ENCODE measurements at regions not wholly inside any gene's neighbourhood (a gene's known extent, or its start where the extent isn't known, plus 50 kb on each side); places are given as distances from the start of the nearest gene placed in this dataset.

GRCh38 chr6:131414956-131415355 is 158.1 kb upstream of the ARG1 start:
- peak overlapping the region in 1 of 9 donors; percentile 9 for H3K27ac Mint-ChIP-seq
- no peak overlapping the region for H3K4me3 Mint-ChIP-seq
- H3K9me3 ChIP-seq (ENCODE audit: control insufficient read depth in 2 of 3, low read length in 3 of 3), result no peaks in the 10 kb centered on the region
- ChIA-PET POLR2A (interaction anchor here (1.1 kb wide), 1 partner anchor 18 kb away, joined by 3 read pairs; no protein-coding TSS in a partner anchor), CTCF (no interaction called here)
- H3K27me3 Mint-ChIP-seq, result no peaks in the 10 kb centered on the region
- peaks cover 22 to 51% (median 35%) of the 10 kb centered on the region in 5 donors for H3K36me3 Mint-ChIP-seq
- H3K9me3 Mint-ChIP-seq, result peaks cover 0 to 13% (median 7%) of the 10 kb centered on the region in 11 donors
- H3K36me3 ChIP-seq (ENCODE audit: control insufficient read depth in 2 of 3, insufficient read depth in 3 of 3, low read length in 3 of 3), result no peaks in the 10 kb centered on the region
- intact Hi-C loops (cut with micrococcal nuclease), result no loop called here
- no peaks in the 10 kb centered on the region for H3K4me1 ChIP-seq (ENCODE audit: control insufficient read depth in 2 of 2, insufficient read depth in 2 of 2, low read length in 2 of 2)
- no peak for DNase-seq
- peaks cover 0 to 35% (median 14%) of the 10 kb centered on the region in 7 donors for H3K4me1 Mint-ChIP-seq
- no peak overlapping the region for H3K4me3 ChIP-seq (ENCODE audit: low read length)
- ATAC-seq, result no peak
- H3K27ac ChIP-seq (ENCODE audit: low read depth, low read length), result no peak overlapping the region
- no peaks in the 10 kb centered on the region for H3K27me3 ChIP-seq (ENCODE audit: control insufficient read depth in 2 of 2, insufficient read depth in 2 of 2, low read length in 2 of 2)

GRCh38 chr6:131418441-131418840 is 154.6 kb upstream of the ARG1 start:
- Mint-ChIP-seq H3K27ac (no peak overlapping the region), H3K4me3 (no peak overlapping the region), H3K4me1 (peaks cover 5 to 54% (median 25%) of the 10 kb centered on the region in 7 donors), H3K36me3 (peaks cover 26 to 49% (median 29%) of the 10 kb centered on the region in 5 donors), H3K27me3 (no peaks in the 10 kb centered on the region), H3K9me3 (peaks cover 0 to 4% (median 0%) of the 10 kb centered on the region in 11 donors)
- intact Hi-C loops (cut with micrococcal nuclease), result no loop called here
- ChIA-PET POLR2A (no interaction called here), CTCF (no interaction called here)
- ATAC-seq (no peak), DNase-seq (no peak)
- Histone ChIP-seq H3K9me3 (ENCODE audit: control insufficient read depth in 2 of 3, low read length in 3 of 3) (no peaks in the 10 kb centered on the region), H3K27me3 (ENCODE audit: control insufficient read depth in 2 of 2, insufficient read depth in 2 of 2, low read length in 2 of 2) (no peaks in the 10 kb centered on the region), H3K36me3 (ENCODE audit: control insufficient read depth in 2 of 3, insufficient read depth in 3 of 3, low read length in 3 of 3) (peaks cover 0 to 4% (median 0%) of the 10 kb centered on the region in 3 experiments), H3K4me1 (ENCODE audit: control insufficient read depth in 2 of 2, insufficient read depth in 2 of 2, low read length in 2 of 2) (no peaks in the 10 kb centered on the region), H3K4me3 (ENCODE audit: low read length) (no peak overlapping the region), H3K27ac (ENCODE audit: low read depth, low read length) (no peak overlapping the region)

GRCh38 chr6:131419702-131420101 is 153.3 kb upstream of the ARG1 start:
- ATAC-seq, result no peak

GRCh38 chr6:131424016-131424415 is 149.0 kb upstream of the ARG1 start:
- Mint-ChIP-seq H3K27me3 (no peaks in the 10 kb centered on the region), H3K4me3 (no peak overlapping the region), H3K36me3 (peaks cover 23 to 51% (median 28%) of the 10 kb centered on the region in 5 donors), H3K4me1 (peaks cover 14 to 61% (median 37%) of the 10 kb centered on the region in 7 donors), H3K27ac (no peak overlapping the region), H3K9me3 (peaks cover 0 to 6% (median 0%) of the 10 kb centered on the region in 11 donors)
- Histone ChIP-seq H3K27ac (ENCODE audit: low read depth, low read length) (no peak overlapping the region), H3K9me3 (ENCODE audit: control insufficient read depth in 2 of 3, low read length in 3 of 3) (no peaks in the 10 kb centered on the region), H3K27me3 (ENCODE audit: control insufficient read depth in 2 of 2, insufficient read depth in 2 of 2, low read length in 2 of 2) (no peaks in the 10 kb centered on the region), H3K4me1 (ENCODE audit: control insufficient read depth in 2 of 2, insufficient read depth in 2 of 2, low read length in 2 of 2) (peaks cover 0 to 6% of the 10 kb centered on the region in 2 donors), H3K4me3 (ENCODE audit: low read length) (no peak overlapping the region), H3K36me3 (ENCODE audit: control insufficient read depth in 2 of 3, insufficient read depth in 3 of 3, low read length in 3 of 3) (peaks cover 0 to 4% (median 0%) of the 10 kb centered on the region in 3 experiments)
- ChIA-PET CTCF (no interaction called here), POLR2A (no interaction called here)
- ATAC-seq (no peak), DNase-seq (no peak)
- intact Hi-C loops (cut with micrococcal nuclease), result no loop called here

More at GRCh38 chr6:131419702-131420101, 153.3 kb upstream of the ARG1 start:
- no peak for DNase-seq
- H3K4me1 ChIP-seq (ENCODE audit: control insufficient read depth in 2 of 2, insufficient read depth in 2 of 2, low read length in 2 of 2), result no peaks in the 10 kb centered on the region
- Mint-ChIP-seq H3K4me1 (peaks cover 5 to 54% (median 25%) of the 10 kb centered on the region in 7 donors), H3K4me3 (no peak overlapping the region), H3K36me3 (peaks cover 26 to 47% (median 29%) of the 10 kb centered on the region in 5 donors), H3K9me3 (peaks cover 0 to 4% (median 0%) of the 10 kb centered on the region in 11 donors), H3K27ac (no peak overlapping the region), H3K27me3 (no peaks in the 10 kb centered on the region)
- H3K36me3 ChIP-seq (ENCODE audit: control insufficient read depth in 2 of 3, insufficient read depth in 3 of 3, low read length in 3 of 3), result peaks cover 0 to 4% (median 0%) of the 10 kb centered on the region in 3 experiments
- H3K27ac ChIP-seq (ENCODE audit: low read depth, low read length), result no peak overlapping the region
- H3K4me3 ChIP-seq (ENCODE audit: low read length), result no peak overlapping the region
- intact Hi-C loops (cut with micrococcal nuclease), result no loop called here
- H3K9me3 ChIP-seq (ENCODE audit: control insufficient read depth in 2 of 3, low read length in 3 of 3), result no peaks in the 10 kb centered on the region
- POLR2A ChIA-PET, result no interaction called here
- CTCF ChIA-PET, result no interaction called here
- H3K27me3 ChIP-seq (ENCODE audit: control insufficient read depth in 2 of 2, insufficient read depth in 2 of 2, low read length in 2 of 2), result no peaks in the 10 kb centered on the region

- ChIA-PET CTCF (no interaction called here), POLR2A (no interaction called here)
- intact Hi-C loops (cut with micrococcal nuclease), result no loop called here
- H3K9me3 Mint-ChIP-seq, result peaks cover 0 to 11% (median 0%) of the 10 kb centered on the region in 11 donors
- no peak overlapping the region for H3K4me3 ChIP-seq (ENCODE audit: low read length)
- H3K9me3 ChIP-seq (ENCODE audit: control insufficient read depth in 2 of 3, low read length in 3 of 3), result no peaks in the 10 kb centered on the region
- ATAC-seq (no peak), DNase-seq (no peak)
- no peak overlapping the region for H3K27ac Mint-ChIP-seq
- no peaks in the 10 kb centered on the region for H3K27me3 ChIP-seq (ENCODE audit: control insufficient read depth in 2 of 2, insufficient read depth in 2 of 2, low read length in 2 of 2)
- H3K36me3 ChIP-seq (ENCODE audit: control insufficient read depth in 2 of 3, insufficient read depth in 3 of 3, low read length in 3 of 3), result peaks cover 0 to 4% (median 0%) of the 10 kb centered on the region in 3 experiments
- peaks cover 14 to 63% (median 39%) of the 10 kb centered on the region in 7 donors for H3K4me1 Mint-ChIP-seq
- peaks cover 0 to 6% of the 10 kb centered on the region in 2 donors for H3K4me1 ChIP-seq (ENCODE audit: control insufficient read depth in 2 of 2, insufficient read depth in 2 of 2, low read length in 2 of 2)
- H3K27ac ChIP-seq (ENCODE audit: low read depth, low read length), result no peak overlapping the region
- no peak overlapping the region for H3K4me3 Mint-ChIP-seq
- H3K27me3 Mint-ChIP-seq, result no peaks in the 10 kb centered on the region
- H3K36me3 Mint-ChIP-seq, result peaks cover 20 to 54% (median 33%) of the 10 kb centered on the region in 5 donors
These were observed 148.6 kb upstream of the ARG1 start for GRCh38 chr6:131424475-131424874.

GRCh38 chr6:131427434-131428058 is 145.5 kb upstream of the ARG1 start:
- peak overlapping the region in 5 of 10 donors; percentile 14 to 83 (median 68) for H3K4me3 Mint-ChIP-seq
- H3K4me1 Mint-ChIP-seq, result peaks cover 10 to 59% (median 27%) of the 10 kb centered on the region in 7 donors
- H3K27ac Mint-ChIP-seq, result peak overlapping the region in 3 of 9 donors; percentile 31 to 77 (median 61)
- Histone ChIP-seq H3K36me3 (ENCODE audit: control insufficient read depth in 2 of 3, insufficient read depth in 3 of 3, low read length in 3 of 3) (peaks cover 0 to 6% (median 0%) of the 10 kb centered on the region in 3 experiments), H3K27ac (ENCODE audit: low read depth, low read length) (no peak overlapping the region), H3K4me3 (ENCODE audit: low read length) (no peak overlapping the region), H3K4me1 (ENCODE audit: control insufficient read depth in 2 of 2, insufficient read depth in 2 of 2, low read length in 2 of 2) (peaks cover 0 to 6% of the 10 kb centered on the region in 2 donors), H3K27me3 (ENCODE audit: control insufficient read depth in 2 of 2, insufficient read depth in 2 of 2, low read length in 2 of 2) (no peaks in the 10 kb centered on the region), H3K9me3 (ENCODE audit: control insufficient read depth in 2 of 3, low read length in 3 of 3) (no peaks in the 10 kb centered on the region)
- DNase-seq (no peak), ATAC-seq (no peak)
- intact Hi-C loops (cut with micrococcal nuclease), result loop anchor here in 1 of 2 donors (5.0 kb wide), 1 partner anchor 50 kb away; no protein-coding TSS in a partner anchor
- H3K27me3 Mint-ChIP-seq, result no peaks in the 10 kb centered on the region
- CTCF ChIA-PET, result interaction anchor here (1.1 kb wide), 1 partner anchor 222 kb away, joined by 4 read pairs; no protein-coding TSS in a partner anchor
- H3K36me3 Mint-ChIP-seq, result peaks cover 4 to 54% (median 33%) of the 10 kb centered on the region in 5 donors
- peaks cover 0 to 11% (median 0%) of the 10 kb centered on the region in 11 donors for H3K9me3 Mint-ChIP-seq
- POLR2A ChIA-PET, result interaction anchor here (1.0 to 1.5 kb wide), 3 partner anchors 144 to 228 kb away, joined by 3 to 7 read pairs (median 4); no protein-coding TSS in a partner anchor
